ENCODE measurements at regions not wholly inside any gene's neighbourhood (a gene's known extent, or its start where the extent isn't known, plus 50 kb on each side); places are given as distances from the start of the nearest gene placed in this dataset.

DNA sequence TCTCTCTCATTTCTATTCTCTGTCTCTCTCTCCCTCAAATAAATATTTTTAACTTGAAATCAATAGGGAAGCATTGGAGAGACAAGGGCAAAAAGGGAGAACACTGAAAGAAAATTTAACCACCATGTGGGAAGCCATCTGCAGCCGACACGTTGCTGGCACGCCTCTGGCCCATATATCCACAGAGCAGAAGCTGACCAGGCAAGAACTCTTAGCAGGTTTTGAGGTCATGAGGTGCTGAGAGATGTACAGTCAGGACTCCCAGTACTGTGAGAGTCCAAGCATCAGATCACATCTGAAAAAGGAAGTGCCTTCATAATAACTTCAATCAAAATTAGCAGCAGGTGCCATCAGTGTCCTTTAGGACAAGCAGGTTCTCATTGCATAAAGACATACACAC, 156.6 kb downstream of the AKAIN1 start:
- Histone ChIP-seq H3K9ac (ENCODE audit: low read length) (no peak overlapping the region), H3F3A (ENCODE audit: insufficient read depth, low read length) (no peaks in the 10 kb centered on the region), H3K4me2 (ENCODE audit: low read depth, low read length) (no peak overlapping the region)

DNA sequence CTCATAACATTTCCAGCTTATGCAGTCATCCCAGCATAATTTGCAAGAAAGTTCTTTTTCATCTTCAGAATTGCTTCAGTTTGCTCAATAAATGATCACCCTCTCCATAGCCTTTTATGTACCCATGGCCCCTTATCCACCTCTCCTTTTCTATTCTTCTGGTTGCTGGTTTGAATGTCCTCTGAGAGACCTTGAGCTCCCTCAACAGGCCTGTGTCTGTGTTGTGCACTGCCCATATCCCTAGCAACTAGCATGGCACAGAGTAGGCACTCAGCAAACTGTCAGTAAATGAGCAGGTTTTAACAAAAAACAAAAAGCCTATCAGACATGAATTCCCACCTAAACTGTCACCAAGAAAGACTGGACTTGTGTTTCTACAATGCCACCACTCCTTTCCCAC, 160.5 kb downstream of the AKAIN1 start:
- Histone ChIP-seq H3K9ac (ENCODE audit: low read length) (no peak overlapping the region), H3K36me3 (replicated peaks; ENCODE audit: insufficient read depth, low read length) (no peaks in the 10 kb centered on the region), H3K9me3 (replicated peaks; ENCODE audit: insufficient read depth, low read length) (no peaks in the 10 kb centered on the region), H3K4me2 (ENCODE audit: low read depth, low read length) (no peak overlapping the region), H4K20me1 (ENCODE audit: insufficient read depth, low read length) (no peaks in the 10 kb centered on the region), H3K4me3 (ENCODE audit: low read length) (no peak overlapping the region), H2AFZ (ENCODE audit: low read length) (no peak overlapping the region), H3K79me2 (ENCODE audit: low read length) (no peaks in the 10 kb centered on the region), H3K9me2 (replicated peaks; ENCODE audit: insufficient read depth, low read length) (no peaks in the 10 kb centered on the region), H3K27me3 (replicated peaks; ENCODE audit: insufficient read depth, low read length) (no peaks in the 10 kb centered on the region), H3K27ac (ENCODE audit: low read length) (no peak overlapping the region), H3F3A (ENCODE audit: insufficient read depth, low read length) (no peaks in the 10 kb centered on the region), H3K4me1 (ENCODE audit: low read length) (no peaks in the 10 kb centered on the region)
- DNase-seq: no peak
- TF ChIP-seq EZH2 (optimal IDR thresholded peaks at IDR 0.05; ENCODE audit: low read depth, low read length) (no peak), EZH2phosphoT487 (IDR thresholded peaks at IDR 0.05; ENCODE audit: low read length) (no peak)
- TF ChIP-seq, protein P1, sequence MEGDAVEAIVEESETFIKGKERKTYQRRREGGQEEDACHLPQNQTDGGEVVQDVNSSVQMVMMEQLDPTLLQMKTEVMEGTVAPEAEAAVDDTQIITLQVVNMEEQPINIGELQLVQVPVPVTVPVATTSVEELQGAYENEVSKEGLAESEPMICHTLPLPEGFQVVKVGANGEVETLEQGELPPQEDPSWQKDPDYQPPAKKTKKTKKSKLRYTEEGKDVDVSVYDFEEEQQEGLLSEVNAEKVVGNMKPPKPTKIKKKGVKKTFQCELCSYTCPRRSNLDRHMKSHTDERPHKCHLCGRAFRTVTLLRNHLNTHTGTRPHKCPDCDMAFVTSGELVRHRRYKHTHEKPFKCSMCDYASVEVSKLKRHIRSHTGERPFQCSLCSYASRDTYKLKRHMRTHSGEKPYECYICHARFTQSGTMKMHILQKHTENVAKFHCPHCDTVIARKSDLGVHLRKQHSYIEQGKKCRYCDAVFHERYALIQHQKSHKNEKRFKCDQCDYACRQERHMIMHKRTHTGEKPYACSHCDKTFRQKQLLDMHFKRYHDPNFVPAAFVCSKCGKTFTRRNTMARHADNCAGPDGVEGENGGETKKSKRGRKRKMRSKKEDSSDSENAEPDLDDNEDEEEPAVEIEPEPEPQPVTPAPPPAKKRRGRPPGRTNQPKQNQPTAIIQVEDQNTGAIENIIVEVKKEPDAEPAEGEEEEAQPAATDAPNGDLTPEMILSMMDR (IDR thresholded peaks at IDR 0.05; ENCODE audit: low read length): no peak

More for the DNA sequence above, 156.6 kb downstream of the AKAIN1 start:
- no peaks in the 10 kb centered on the region for H3K4me1 ChIP-seq (ENCODE audit: low read length)
- no peaks in the 10 kb centered on the region for H3K79me2 ChIP-seq (ENCODE audit: low read length)
- H2AFZ ChIP-seq (ENCODE audit: low read length): no peak overlapping the region
- H4K20me1 ChIP-seq (ENCODE audit: insufficient read depth, low read length): no peaks in the 10 kb centered on the region
- TF ChIP-seq, protein P1 (IDR thresholded peaks at IDR 0.05; ENCODE audit: low read length): no peak
- TF ChIP-seq EZH2phosphoT487 (IDR thresholded peaks at IDR 0.05; ENCODE audit: low read length) (no peak), EZH2 (optimal IDR thresholded peaks at IDR 0.05; ENCODE audit: low read depth, low read length) (no peak)
- H3K4me3 ChIP-seq (ENCODE audit: low read length): no peak overlapping the region
- DNase-seq: no peak
- H3K27ac ChIP-seq (ENCODE audit: low read length): no peak overlapping the region
- no peaks in the 10 kb centered on the region for H3K36me3 ChIP-seq (replicated peaks; ENCODE audit: insufficient read depth, low read length)
- H3K27me3 ChIP-seq (replicated peaks; ENCODE audit: insufficient read depth, low read length): no peaks in the 10 kb centered on the region
- no peaks in the 10 kb centered on the region for H3K9me3 ChIP-seq (replicated peaks; ENCODE audit: insufficient read depth, low read length)
- no peaks in the 10 kb centered on the region for H3K9me2 ChIP-seq (replicated peaks; ENCODE audit: insufficient read depth, low read length)

DNA sequence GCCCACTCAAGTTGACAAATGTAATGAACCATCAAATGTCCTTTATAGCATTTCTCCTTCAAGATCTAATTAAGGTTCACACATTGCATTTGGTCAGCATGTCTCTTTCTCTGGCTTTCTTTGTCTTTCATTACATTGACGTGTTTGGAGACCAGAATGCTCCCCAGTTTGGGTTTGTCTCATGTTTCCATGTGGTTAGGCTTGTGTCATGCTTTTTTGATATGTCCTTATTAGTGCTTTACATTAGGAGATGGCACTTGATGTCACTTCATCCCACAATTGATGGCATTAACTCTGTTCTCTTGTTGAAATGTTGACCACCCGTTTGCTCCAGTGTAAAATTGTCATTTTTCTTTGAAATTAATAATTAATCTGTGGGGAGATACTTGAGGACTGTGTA, 165.8 kb downstream of the AKAIN1 start:
- no peaks in the 10 kb centered on the region for H3F3A ChIP-seq (ENCODE audit: insufficient read depth, low read length)

More for the DNA sequence above, 165.8 kb downstream of the AKAIN1 start:
- no peak for DNase-seq
- no peaks in the 10 kb centered on the region for H3K9me3 ChIP-seq (replicated peaks; ENCODE audit: insufficient read depth, low read length)
- no peaks in the 10 kb centered on the region for H3K27me3 ChIP-seq (replicated peaks; ENCODE audit: insufficient read depth, low read length)
- no peak overlapping the region for H3K4me3 ChIP-seq (ENCODE audit: low read length)
- no peaks in the 10 kb centered on the region for H3K79me2 ChIP-seq (ENCODE audit: low read length)
- no peak overlapping the region for H2AFZ ChIP-seq (ENCODE audit: low read length)
- H3K36me3 ChIP-seq (replicated peaks; ENCODE audit: insufficient read depth, low read length): no peaks in the 10 kb centered on the region
- H4K20me1 ChIP-seq (ENCODE audit: insufficient read depth, low read length): no peaks in the 10 kb centered on the region
- TF ChIP-seq, protein P1 (IDR thresholded peaks at IDR 0.05; ENCODE audit: low read length): no peak
- no peak for TF ChIP-seq EZH2phosphoT487 (IDR thresholded peaks at IDR 0.05; ENCODE audit: low read length)
- no peak for TF ChIP-seq EZH2 (optimal IDR thresholded peaks at IDR 0.05; ENCODE audit: low read depth, low read length)
- no peak overlapping the region for H3K27ac ChIP-seq (ENCODE audit: low read length)
- no peak overlapping the region for H3K9ac ChIP-seq (ENCODE audit: low read length)
- H3K9me2 ChIP-seq (replicated peaks; ENCODE audit: insufficient read depth, low read length): no peaks in the 10 kb centered on the region
- H3K4me2 ChIP-seq (ENCODE audit: low read depth, low read length): no peak overlapping the region
- H3K4me1 ChIP-seq (ENCODE audit: low read length): no peaks in the 10 kb centered on the region
